GM12878 (cell line): ENCODE measurements at regions not wholly inside any gene's neighbourhood (a gene's known extent, or its start where the extent isn't known, plus 50 kb on each side); places are given as distances from the start of the nearest gene placed in this dataset.

Source experiments
- ATAC-seq: fragments of 200-7000 bp; cut with Tn5 transposase; 3 replicates; pipeline ENCODE4 v1.9.1; 2020; ENCODE audit warnings: mild to moderate bottlenecking, moderate library complexity
- BruUV-seq: library from RNA; stranded (reverse); fragments of 400-500 nt; replicated peaks from 2 replicates; lab custom pipeline; 2021; lab: Mats Ljungman, UMichigan
- CTCF ChIA-PET: fragments of 300-600 bp; sonication (Branson Sonifier 250); formaldehyde crosslinking; extraction: SDS; loops from one replicate; lab custom pipeline; 2021; ENCODE audit warnings: inconsistent platforms; lab: Yijun Ruan, JAX
- POLR2A ChIA-PET: fragments of 350-600 bp; formaldehyde crosslinking; extraction: SDS; loops from one replicate; lab custom pipeline; 2021; ENCODE audit warnings: inconsistent platforms; lab: Charles Lee
- RAD21 ChIA-PET: fragments of 300-600 bp; sonication (Branson Sonifier 250); formaldehyde crosslinking; loops from one replicate; lab custom pipeline; 2023; ENCODE audit warnings: antibody characterized with exemption; ENCODE audit not compliant: unreplicated experiment; lab: Charles Lee
- SMC1A ChIA-PET: fragments of 300-600 bp; sonication (Branson Sonifier 250); formaldehyde crosslinking; loops from one replicate; lab custom pipeline; 2023; ENCODE audit not compliant: unreplicated experiment, uncharacterized antibody; lab: Charles Lee
- DNase-seq: peaks from one replicate; pipeline ENCODE4 v3.0.0-alpha.2; 2011; ENCODE audit warnings: low read depth, low spot score
- FAIRE-seq: peaks from 3 replicates; lab custom pipeline; 2011; peaks lifted over from hg19 to GRCh38; lab: Jason Lieb, UNC
- H2AFZ ChIP-seq: 2 replicates; pipeline ENCODE4 v1.6.0; 2011; ENCODE audit warnings: low read depth, low read length, control low read depth; ENCODE audit not compliant: control insufficient read depth
- H3K27ac ChIP-seq: 2 replicates; pipeline ENCODE4 v1.5.1; 2011; ENCODE audit warnings: control low read depth; ENCODE audit not compliant: control insufficient read depth, insufficient read depth
- H3K27me3 ChIP-seq, 2 experiments: replicated peaks in 1 of 2; 2 replicates each; pipeline versions ENCODE4 v1.6.0 to v1.6.1; 2011; ENCODE audit warnings: low read length in 1 of 2; ENCODE audit not compliant: control insufficient read depth in 2 of 2, insufficient read depth in 2 of 2
- H3K36me3 ChIP-seq, 2 experiments: 2 replicates each; pipeline ENCODE4 v1.5.1; 2011; ENCODE audit warnings: low read length in 1 of 2; ENCODE audit not compliant: control insufficient read depth in 2 of 2, insufficient read depth in 2 of 2
- H3K4me1 ChIP-seq: 2 replicates; pipeline ENCODE4 v1.6.1; 2011; ENCODE audit warnings: mild to moderate bottlenecking, low read length, moderate library complexity, mixed read lengths; ENCODE audit not compliant: control insufficient read depth, insufficient read depth
- H3K4me2 ChIP-seq: 2 replicates; pipeline ENCODE4 v1.6.0; 2011; ENCODE audit warnings: control low read depth; ENCODE audit not compliant: control insufficient read depth, insufficient read depth
- H3K4me3 ChIP-seq: fragments of 200-600 bp; sonication (generic); 2 replicates; pipeline ENCODE4 v1.5.1; 2016
- H3K79me2 ChIP-seq: 2 replicates; pipeline ENCODE4 v1.6.0; 2011; ENCODE audit warnings: low read length; ENCODE audit not compliant: control insufficient read depth, insufficient read depth
- H3K9ac ChIP-seq: 2 replicates; pipeline ENCODE4 v1.8.0; 2011; ENCODE audit warnings: low read length, control low read depth, mixed read lengths; ENCODE audit not compliant: control insufficient read depth, insufficient read depth
- H3K9me3 ChIP-seq: replicated peaks from 3 replicates; pipeline ENCODE4 v1.5.1; 2011; ENCODE audit warnings: mild to moderate bottlenecking, low read length; ENCODE audit not compliant: control insufficient read depth, insufficient read depth
- H4K20me1 ChIP-seq: 2 replicates; pipeline ENCODE4 v1.6.0; 2011; ENCODE audit not compliant: control insufficient read depth, insufficient read depth
- EED ChIP-seq: sonication (generic); IDR thresholded peaks from 2 replicates; pipeline ENCODE4 v1.6.1; 2016; ENCODE audit warnings: antibody characterized with exemption, low read depth
- FOXM1 ChIP-seq: IDR thresholded peaks from 2 replicates; pipeline ENCODE4 v1.6.1; 2012; ENCODE audit warnings: low read depth, mild to moderate bottlenecking, inconsistent platforms, low read length, moderate library complexity
- HDGF ChIP-seq: fragments of 450-650 bp; IDR thresholded peaks from 2 replicates; pipeline ENCODE4 v1.6.1; 2016; ENCODE audit warnings: antibody characterized with exemption
- KLF5 ChIP-seq: fragments of 450-650 bp; IDR thresholded peaks from 2 replicates; pipeline ENCODE4 v1.6.1; 2014; ENCODE audit warnings: mild to moderate bottlenecking; ENCODE audit not compliant: partially characterized antibody
- NFYA ChIP-seq: IDR thresholded peaks from 2 replicates; pipeline ENCODE4 v1.6.1; 2011; ENCODE audit warnings: low read depth, mild to moderate bottlenecking, low read length, improper control_type of control experiment, borderline replicate concordance
- PAX8 ChIP-seq: fragments of 450-650 bp; IDR thresholded peaks from 2 replicates; pipeline ENCODE4 v1.6.1; 2017; ENCODE audit warnings: mild to moderate bottlenecking, moderate library complexity
- POLR2AphosphoS2 ChIP-seq: IDR thresholded peaks from 2 replicates; pipeline ENCODE4 v1.6.1; 2011; ENCODE audit warnings: low read depth, mild to moderate bottlenecking, low read length, improper control_type of control experiment, moderate library complexity
- POLR2AphosphoS5 ChIP-seq: IDR thresholded peaks from 2 replicates; pipeline ENCODE4 v1.6.1; 2011; ENCODE audit warnings: mild to moderate bottlenecking, low read length, inconsistent platforms
- SMAD5 ChIP-seq: IDR thresholded peaks from 2 replicates; pipeline ENCODE4 v1.6.1; 2016; ENCODE audit warnings: antibody characterized with exemption, low read depth
- SREBF1 ChIP-seq: IDR thresholded peaks from 2 replicates; pipeline ENCODE4 v1.6.1; 2012; ENCODE audit warnings: mild to moderate bottlenecking, low read length
- ZNF274 ChIP-seq: IDR thresholded peaks from one replicate; pipeline ENCODE4 v1.8.0; 2011; ENCODE audit not compliant: insufficient read length, insufficient read depth
- WGBS: methylation state at CpG from one replicate; pipeline ENCODE4 v1.1.6; 2016; ENCODE audit warnings: low lambda C conversion rate; ENCODE audit not compliant: insufficient replicate concordance, insufficient coverage; ENCODE audit errors: missing lambda C conversion rate; 5-methylcytosine and 5-hydroxymethylcytosine counted together
- in situ Hi-C: fragments of 300-500 bp; cut with MboI; formaldehyde crosslinking; loops from 9 replicates; pipeline ENCODE4 v1.14.3; 2018; ENCODE audit warnings: mixed read lengths
- intact Hi-C: fragments of 100-400 bp; cut with micrococcal nuclease; formaldehyde crosslinking; loops from one replicate; pipeline ENCODE4 v1.14.2; 2022; ENCODE audit not compliant: unreplicated experiment
- TF ChIP-seq, protein P1 (sequence below): fragments of 450-650 bp; IDR thresholded peaks from 2 replicates; pipeline ENCODE4 v1.6.1; 2016; ENCODE audit warnings: mild to moderate bottlenecking
- TF ChIP-seq, protein P2 (sequence below): fragments of 150-350 bp; IDR thresholded peaks from 2 replicates; pipeline ENCODE4 v1.6.1; 2014; ENCODE audit warnings: mild to moderate bottlenecking, low read depth, low read length
- TF ChIP-seq, protein P3 (sequence below): fragments of 450-650 bp; IDR thresholded peaks from 2 replicates; pipeline ENCODE4 v1.6.1; 2017; ENCODE audit warnings: low read depth, mild to moderate bottlenecking, moderate library complexity
- TF ChIP-seq, protein P4 (sequence below): IDR thresholded peaks from 2 replicates; pipeline ENCODE4 v1.6.1; 2012; ENCODE audit warnings: low read length, inconsistent platforms
- TF ChIP-seq, protein P5 (sequence below): fragments of 450-650 bp; IDR thresholded peaks from 2 replicates; pipeline ENCODE4 v1.6.1; 2016; ENCODE audit warnings: mild to moderate bottlenecking, moderate library complexity, borderline replicate concordance

DNA sequence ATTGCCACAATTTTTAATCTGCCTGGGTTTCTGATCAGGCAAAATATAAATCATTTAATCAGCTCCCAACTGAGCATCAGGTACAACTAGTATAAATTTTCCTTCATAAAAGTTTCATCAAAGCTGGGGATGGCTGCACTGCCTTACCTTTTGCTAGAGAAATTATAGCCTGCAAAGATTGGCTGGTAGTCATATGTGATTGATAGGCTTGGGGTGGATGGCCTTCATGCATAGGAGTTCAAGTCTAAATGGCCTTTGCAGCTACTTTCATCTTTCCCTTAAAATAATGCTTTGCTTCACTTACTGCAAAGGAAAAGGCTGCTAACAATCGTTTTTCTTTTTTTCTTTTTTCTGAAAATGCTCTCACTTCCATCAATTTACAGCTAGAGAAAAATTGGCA, 739.7 kb downstream of the CENPC start:
- H3K4me2 ChIP-seq = no peak overlapping the region
- no peaks in the 10 kb centered on the region for H4K20me1 ChIP-seq
- in situ Hi-C loops (no loop called here), intact Hi-C loops (no loop called here)
- CTCF ChIA-PET = no interaction called here
- SMC1A ChIA-PET = interaction anchor here (0.8 kb wide), 1 partner anchor 10 kb away, joined by 3 read pairs; no protein-coding TSS in a partner anchor
- ATAC-seq (no peak), FAIRE-seq (no peak), DNase-seq (no peak)
- H3K9me3 ChIP-seq = no peaks in the 10 kb centered on the region
- TF ChIP-seq SMAD5 (no peak), EED (no peak), ZNF274 (no peak), PAX8 (no peak), POLR2AphosphoS2 (no peak), SREBF1 (no peak), NFYA (no peak), FOXM1 (no peak), KLF5 (no peak), POLR2AphosphoS5 (no peak), HDGF (no peak)
- TF ChIP-seq, protein P1, sequence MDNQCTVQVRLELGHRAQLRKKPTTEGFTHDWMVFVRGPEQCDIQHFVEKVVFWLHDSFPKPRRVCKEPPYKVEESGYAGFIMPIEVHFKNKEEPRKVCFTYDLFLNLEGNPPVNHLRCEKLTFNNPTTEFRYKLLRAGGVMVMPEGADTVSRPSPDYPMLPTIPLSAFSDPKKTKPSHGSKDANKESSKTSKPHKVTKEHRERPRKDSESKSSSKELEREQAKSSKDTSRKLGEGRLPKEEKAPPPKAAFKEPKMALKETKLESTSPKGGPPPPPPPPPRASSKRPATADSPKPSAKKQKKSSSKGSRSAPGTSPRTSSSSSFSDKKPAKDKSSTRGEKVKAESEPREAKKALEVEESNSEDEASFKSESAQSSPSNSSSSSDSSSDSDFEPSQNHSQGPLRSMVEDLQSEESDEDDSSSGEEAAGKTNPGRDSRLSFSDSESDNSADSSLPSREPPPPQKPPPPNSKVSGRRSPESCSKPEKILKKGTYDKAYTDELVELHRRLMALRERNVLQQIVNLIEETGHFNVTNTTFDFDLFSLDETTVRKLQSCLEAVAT = no peak
- TF ChIP-seq, protein P2, sequence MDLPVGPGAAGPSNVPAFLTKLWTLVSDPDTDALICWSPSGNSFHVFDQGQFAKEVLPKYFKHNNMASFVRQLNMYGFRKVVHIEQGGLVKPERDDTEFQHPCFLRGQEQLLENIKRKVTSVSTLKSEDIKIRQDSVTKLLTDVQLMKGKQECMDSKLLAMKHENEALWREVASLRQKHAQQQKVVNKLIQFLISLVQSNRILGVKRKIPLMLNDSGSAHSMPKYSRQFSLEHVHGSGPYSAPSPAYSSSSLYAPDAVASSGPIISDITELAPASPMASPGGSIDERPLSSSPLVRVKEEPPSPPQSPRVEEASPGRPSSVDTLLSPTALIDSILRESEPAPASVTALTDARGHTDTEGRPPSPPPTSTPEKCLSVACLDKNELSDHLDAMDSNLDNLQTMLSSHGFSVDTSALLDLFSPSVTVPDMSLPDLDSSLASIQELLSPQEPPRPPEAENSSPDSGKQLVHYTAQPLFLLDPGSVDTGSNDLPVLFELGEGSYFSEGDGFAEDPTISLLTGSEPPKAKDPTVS = no peak
- TF ChIP-seq, protein P3, sequence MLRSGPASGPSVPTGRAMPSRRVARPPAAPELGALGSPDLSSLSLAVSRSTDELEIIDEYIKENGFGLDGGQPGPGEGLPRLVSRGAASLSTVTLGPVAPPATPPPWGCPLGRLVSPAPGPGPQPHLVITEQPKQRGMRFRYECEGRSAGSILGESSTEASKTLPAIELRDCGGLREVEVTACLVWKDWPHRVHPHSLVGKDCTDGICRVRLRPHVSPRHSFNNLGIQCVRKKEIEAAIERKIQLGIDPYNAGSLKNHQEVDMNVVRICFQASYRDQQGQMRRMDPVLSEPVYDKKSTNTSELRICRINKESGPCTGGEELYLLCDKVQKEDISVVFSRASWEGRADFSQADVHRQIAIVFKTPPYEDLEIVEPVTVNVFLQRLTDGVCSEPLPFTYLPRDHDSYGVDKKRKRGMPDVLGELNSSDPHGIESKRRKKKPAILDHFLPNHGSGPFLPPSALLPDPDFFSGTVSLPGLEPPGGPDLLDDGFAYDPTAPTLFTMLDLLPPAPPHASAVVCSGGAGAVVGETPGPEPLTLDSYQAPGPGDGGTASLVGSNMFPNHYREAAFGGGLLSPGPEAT = no peak
- TF ChIP-seq, protein P4, sequence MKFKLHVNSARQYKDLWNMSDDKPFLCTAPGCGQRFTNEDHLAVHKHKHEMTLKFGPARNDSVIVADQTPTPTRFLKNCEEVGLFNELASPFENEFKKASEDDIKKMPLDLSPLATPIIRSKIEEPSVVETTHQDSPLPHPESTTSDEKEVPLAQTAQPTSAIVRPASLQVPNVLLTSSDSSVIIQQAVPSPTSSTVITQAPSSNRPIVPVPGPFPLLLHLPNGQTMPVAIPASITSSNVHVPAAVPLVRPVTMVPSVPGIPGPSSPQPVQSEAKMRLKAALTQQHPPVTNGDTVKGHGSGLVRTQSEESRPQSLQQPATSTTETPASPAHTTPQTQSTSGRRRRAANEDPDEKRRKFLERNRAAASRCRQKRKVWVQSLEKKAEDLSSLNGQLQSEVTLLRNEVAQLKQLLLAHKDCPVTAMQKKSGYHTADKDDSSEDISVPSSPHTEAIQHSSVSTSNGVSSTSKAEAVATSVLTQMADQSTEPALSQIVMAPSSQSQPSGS = no peak
- TF ChIP-seq, protein P5, sequence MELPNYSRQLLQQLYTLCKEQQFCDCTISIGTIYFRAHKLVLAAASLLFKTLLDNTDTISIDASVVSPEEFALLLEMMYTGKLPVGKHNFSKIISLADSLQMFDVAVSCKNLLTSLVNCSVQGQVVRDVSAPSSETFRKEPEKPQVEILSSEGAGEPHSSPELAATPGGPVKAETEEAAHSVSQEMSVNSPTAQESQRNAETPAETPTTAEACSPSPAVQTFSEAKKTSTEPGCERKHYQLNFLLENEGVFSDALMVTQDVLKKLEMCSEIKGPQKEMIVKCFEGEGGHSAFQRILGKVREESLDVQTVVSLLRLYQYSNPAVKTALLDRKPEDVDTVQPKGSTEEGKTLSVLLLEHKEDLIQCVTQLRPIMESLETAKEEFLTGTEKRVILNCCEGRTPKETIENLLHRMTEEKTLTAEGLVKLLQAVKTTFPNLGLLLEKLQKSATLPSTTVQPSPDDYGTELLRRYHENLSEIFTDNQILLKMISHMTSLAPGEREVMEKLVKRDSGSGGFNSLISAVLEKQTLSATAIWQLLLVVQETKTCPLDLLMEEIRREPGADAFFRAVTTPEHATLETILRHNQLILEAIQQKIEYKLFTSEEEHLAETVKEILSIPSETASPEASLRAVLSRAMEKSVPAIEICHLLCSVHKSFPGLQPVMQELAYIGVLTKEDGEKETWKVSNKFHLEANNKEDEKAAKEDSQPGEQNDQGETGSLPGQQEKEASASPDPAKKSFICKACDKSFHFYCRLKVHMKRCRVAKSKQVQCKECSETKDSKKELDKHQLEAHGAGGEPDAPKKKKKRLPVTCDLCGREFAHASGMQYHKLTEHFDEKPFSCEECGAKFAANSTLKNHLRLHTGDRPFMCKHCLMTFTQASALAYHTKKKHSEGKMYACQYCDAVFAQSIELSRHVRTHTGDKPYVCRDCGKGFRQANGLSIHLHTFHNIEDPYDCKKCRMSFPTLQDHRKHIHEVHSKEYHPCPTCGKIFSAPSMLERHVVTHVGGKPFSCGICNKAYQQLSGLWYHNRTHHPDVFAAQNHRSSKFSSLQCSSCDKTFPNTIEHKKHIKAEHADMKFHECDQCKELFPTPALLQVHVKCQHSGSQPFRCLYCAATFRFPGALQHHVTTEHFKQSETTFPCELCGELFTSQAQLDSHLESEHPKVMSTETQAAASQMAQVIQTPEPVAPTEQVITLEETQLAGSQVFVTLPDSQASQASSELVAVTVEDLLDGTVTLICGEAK = no peak
- H2AFZ ChIP-seq = no peak overlapping the region
- no peaks in the 10 kb centered on the region for H3K79me2 ChIP-seq
- H3K36me3 ChIP-seq = no peaks in the 10 kb centered on the region
- H3K4me3 ChIP-seq = no peak overlapping the region
- no peak overlapping the region for H3K9ac ChIP-seq
- RAD21 ChIA-PET = no interaction called here
- POLR2A ChIA-PET = no interaction called here
- H3K27ac ChIP-seq = no peak overlapping the region
- H3K27me3 ChIP-seq = no peaks in the 10 kb centered on the region
- 0% methylated on average over 1 of the region's 1 CpG for WGBS
- H3K4me1 ChIP-seq = no peaks in the 10 kb centered on the region
- no TSS peak for BruUV-seq
